ENCODE measurements at regions not wholly inside any gene's neighbourhood (a gene's known extent, or its start where the extent isn't known, plus 50 kb on each side); places are given as distances from the start of the nearest gene placed in this dataset.
A peak's percentile ranks its signal among the peaks of the same experiment; 100 is the strongest.

- H3K4me3 ChIP-seq (ENCODE audit: low read depth, low read length) = no peak overlapping the region
- DNase-seq (ENCODE audit: low read depth) = no peak
- TF ChIP-seq POLR2A (IDR thresholded peaks at IDR 0.05; ENCODE audit: extremely low read depth, insufficient read length) = no peak
- TF ChIP-seq MYC (IDR thresholded peaks at IDR 0.05; ENCODE audit: low read depth, low read length) = no peak
- TF ChIP-seq CTCF (IDR thresholded peaks at IDR 0.05; ENCODE audit: low read depth, low read length) = no peak
- TF ChIP-seq MAX (IDR thresholded peaks at IDR 0.05; ENCODE audit: low read depth, low read length) = no peak
These were observed 365.8 kb downstream of the HAPSTR1 start for GRCh38 chr16:9457215-9457614.

- DNase-seq (ENCODE audit: low read depth) = no peak
- H3K4me3 ChIP-seq (ENCODE audit: low read depth, low read length) = no peak overlapping the region
- TF ChIP-seq POLR2A (IDR thresholded peaks at IDR 0.05; ENCODE audit: extremely low read depth, insufficient read length) (no peak), MAX (IDR thresholded peaks at IDR 0.05; ENCODE audit: low read depth, low read length) (no peak), MYC (IDR thresholded peaks at IDR 0.05; ENCODE audit: low read depth, low read length) (no peak), CTCF (IDR thresholded peaks at IDR 0.05; ENCODE audit: low read depth, low read length) (no peak)
These were observed 367.4 kb downstream of the HAPSTR1 start for GRCh38 chr16:9458816-9459215.

- no peak for TF ChIP-seq POLR2A (IDR thresholded peaks at IDR 0.05; ENCODE audit: extremely low read depth, insufficient read length)
- TF ChIP-seq MYC (IDR thresholded peaks at IDR 0.05; ENCODE audit: low read depth, low read length) = no peak
- TF ChIP-seq MAX (IDR thresholded peaks at IDR 0.05; ENCODE audit: low read depth, low read length) = no peak
- TF ChIP-seq CTCF (IDR thresholded peaks at IDR 0.05; ENCODE audit: low read depth, low read length) = no peak
- H3K4me3 ChIP-seq (ENCODE audit: low read depth, low read length) = no peak overlapping the region
- no peak for DNase-seq (ENCODE audit: low read depth)
These were observed 371.5 kb downstream of the HAPSTR1 start for GRCh38 chr16:9462984-9463383.

- no peak overlapping the region for H3K4me3 ChIP-seq (ENCODE audit: low read depth, low read length)
- DNase-seq (ENCODE audit: low read depth) = no peak
- TF ChIP-seq MYC (IDR thresholded peaks at IDR 0.05; ENCODE audit: low read depth, low read length) (no peak), POLR2A (IDR thresholded peaks at IDR 0.05; ENCODE audit: extremely low read depth, insufficient read length) (no peak), CTCF (IDR thresholded peaks at IDR 0.05; ENCODE audit: low read depth, low read length) (no peak), MAX (IDR thresholded peaks at IDR 0.05; ENCODE audit: low read depth, low read length) (no peak)
These were observed 372.0 kb downstream of the HAPSTR1 start for GRCh38 chr16:9463461-9463860.

- TF ChIP-seq CTCF (IDR thresholded peaks at IDR 0.05; ENCODE audit: low read depth, low read length) = no peak
- no peak for TF ChIP-seq POLR2A (IDR thresholded peaks at IDR 0.05; ENCODE audit: extremely low read depth, insufficient read length)
- TF ChIP-seq MAX (IDR thresholded peaks at IDR 0.05; ENCODE audit: low read depth, low read length) = no peak
- TF ChIP-seq MYC (IDR thresholded peaks at IDR 0.05; ENCODE audit: low read depth, low read length) = no peak
- DNase-seq (ENCODE audit: low read depth) = no peak
- no peak overlapping the region for H3K4me3 ChIP-seq (ENCODE audit: low read depth, low read length)
These were observed 373.7 kb downstream of the HAPSTR1 start for GRCh38 chr16:9465161-9465560.

GRCh38 chr16:9469512-9469911, 378.1 kb downstream of the HAPSTR1 start:
- peak; percentile 27 for DNase-seq (ENCODE audit: low read depth)
- no peak overlapping the region for H3K4me3 ChIP-seq (ENCODE audit: low read depth, low read length)
- TF ChIP-seq CTCF (IDR thresholded peaks at IDR 0.05; ENCODE audit: low read depth, low read length) = no peak
- TF ChIP-seq MYC (IDR thresholded peaks at IDR 0.05; ENCODE audit: low read depth, low read length) = no peak
- no peak for TF ChIP-seq MAX (IDR thresholded peaks at IDR 0.05; ENCODE audit: low read depth, low read length)
- TF ChIP-seq POLR2A (IDR thresholded peaks at IDR 0.05; ENCODE audit: extremely low read depth, insufficient read length) = no peak

Data from NB4 (cell line).